Effector memory CD4-positive, alpha-beta T cell (primary cell): ENCODE measurements at regions not wholly inside any gene's neighbourhood (a gene's known extent, or its start where the extent isn't known, plus 50 kb on each side); places are given as distances from the start of the nearest gene placed in this dataset.
"Not testable (repeated sequence)": the region's sequence is repeated elsewhere in the genome, so short reads cannot be mapped to it uniquely, and the experiment has no call there.

ENCODE experiments used
- DNase-seq, 3 donors: peaks; one replicate each; pipeline ENCODE4 v3.0.0-alpha.2; 2020
- H3K27ac ChIP-seq: 2 replicates; pipeline ENCODE4 v1.7.0; 2013; ENCODE audit warnings: mild to moderate bottlenecking, low read length, moderate library complexity; ENCODE audit not compliant: insufficient read depth, poor library complexity, severe bottlenecking
- H3K27me3 ChIP-seq: replicated peaks from 2 replicates; pipeline ENCODE4 v1.7.0; 2013; ENCODE audit warnings: mild to moderate bottlenecking, low read length; ENCODE audit not compliant: insufficient read depth, control insufficient read depth, poor library complexity, severe bottlenecking
- H3K36me3 ChIP-seq: 2 replicates; pipeline ENCODE4 v1.7.0; 2013; ENCODE audit warnings: mild to moderate bottlenecking, low read length, moderate library complexity; ENCODE audit not compliant: control insufficient read depth, insufficient read depth
- H3K4me1 ChIP-seq: 2 replicates; pipeline ENCODE4 v1.7.0; 2013; ENCODE audit warnings: low read length, mild to moderate bottlenecking; ENCODE audit not compliant: control insufficient read depth, insufficient read depth, poor library complexity, severe bottlenecking
- H3K4me3 ChIP-seq: 2 replicates; pipeline ENCODE4 v1.7.0; 2013; ENCODE audit warnings: low read length, low read depth, mild to moderate bottlenecking; ENCODE audit not compliant: insufficient read depth, poor library complexity, severe bottlenecking
- H3K9me3 ChIP-seq: 2 replicates; pipeline ENCODE4 v1.7.0; 2013; ENCODE audit warnings: mild to moderate bottlenecking, low read length, moderate library complexity; ENCODE audit not compliant: control insufficient read depth

- H3K9me3 ChIP-seq, H3K27ac ChIP-seq: not testable (repeated sequence)
Observed at GRCh38 chr4:17436047-17436749, 75.7 kb downstream of the QDPR start.

GRCh38 chr4:17433827-17434226, 78.1 kb downstream of the QDPR start:
- Histone ChIP-seq H3K4me1 (no peaks in the 10 kb centered on the region), H3K36me3 (no peaks in the 10 kb centered on the region), H3K4me3 (no peak overlapping the region), H3K27ac (no peak overlapping the region), H3K27me3 (no peaks in the 10 kb centered on the region), H3K9me3 (no peaks in the 10 kb centered on the region)
- no peak for DNase-seq

More at GRCh38 chr4:17436047-17436749, 75.7 kb downstream of the QDPR start:
- not testable (repeated sequence) for H3K36me3 ChIP-seq, H3K4me1 ChIP-seq, H3K27me3 ChIP-seq, H3K4me3 ChIP-seq, DNase-seq

DNA sequence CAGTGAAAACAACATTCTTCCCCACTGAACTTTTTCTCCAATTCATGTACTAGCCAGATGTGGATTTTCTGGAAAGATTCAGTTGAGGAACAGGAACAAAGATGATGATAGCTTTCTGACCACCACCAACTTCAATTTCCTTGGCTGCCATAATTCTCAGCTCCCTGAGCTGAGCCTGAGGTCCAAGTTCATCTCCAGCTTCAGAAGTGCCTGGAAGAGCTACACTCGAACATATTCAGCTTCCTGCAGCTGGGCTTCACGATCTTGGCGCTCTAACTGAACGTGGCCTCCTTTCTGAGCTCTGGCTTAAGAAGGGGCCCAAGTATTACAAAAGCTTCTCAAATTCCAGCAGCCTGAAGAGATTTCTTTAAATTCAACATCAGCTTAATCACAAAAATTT, 83.9 kb downstream of the QDPR start:
- H3K27ac ChIP-seq = no peak overlapping the region
- DNase-seq = no peak
- no peaks in the 10 kb centered on the region for H3K27me3 ChIP-seq
- no peaks in the 10 kb centered on the region for H3K4me1 ChIP-seq
- no peaks in the 10 kb centered on the region for H3K36me3 ChIP-seq
- no peaks in the 10 kb centered on the region for H3K9me3 ChIP-seq
- H3K4me3 ChIP-seq = no peak overlapping the region

- H3K27ac ChIP-seq = no peak overlapping the region
- H3K36me3 ChIP-seq = no peaks in the 10 kb centered on the region
- no peaks in the 10 kb centered on the region for H3K9me3 ChIP-seq
- H3K4me1 ChIP-seq = no peaks in the 10 kb centered on the region
- no peak for DNase-seq
- H3K27me3 ChIP-seq = no peaks in the 10 kb centered on the region
- no peak overlapping the region for H3K4me3 ChIP-seq
Observed at GRCh38 chr4:17426222-17426621, 85.7 kb downstream of the QDPR start.

GRCh38 chr4:17418010-17418409, 93.9 kb downstream of the QDPR start:
- Histone ChIP-seq H3K27me3 (no peaks in the 10 kb centered on the region), H3K27ac (no peak overlapping the region), H3K36me3 (no peaks in the 10 kb centered on the region), H3K4me3 (no peak overlapping the region), H3K4me1 (no peaks in the 10 kb centered on the region), H3K9me3 (no peaks in the 10 kb centered on the region)
- no peak for DNase-seq

DNA sequence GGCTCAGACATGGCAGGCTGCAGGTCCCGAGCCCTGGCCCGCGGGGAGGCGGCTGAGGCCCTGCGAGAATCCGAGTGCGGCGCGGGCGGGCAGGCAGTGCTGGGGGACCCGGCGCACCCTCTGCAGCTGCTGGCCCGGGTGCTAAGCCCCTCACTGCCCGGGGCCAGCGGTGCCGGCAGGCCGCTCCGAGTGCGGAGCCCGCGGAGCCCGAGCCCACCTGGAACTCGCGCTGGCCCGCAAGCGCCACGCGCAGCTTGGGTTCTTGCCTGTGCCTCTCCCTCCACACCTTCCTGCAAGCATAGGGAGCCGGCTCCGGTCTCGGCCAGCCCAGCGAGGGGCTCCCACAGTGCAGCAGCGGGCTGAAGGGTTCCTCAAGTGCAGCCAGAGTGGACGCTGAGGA, 97.5 kb downstream of the QDPR start:
- no peak for DNase-seq
- no peaks in the 10 kb centered on the region for H3K36me3 ChIP-seq
- no peak overlapping the region for H3K27ac ChIP-seq
- no peaks in the 10 kb centered on the region for H3K4me1 ChIP-seq
- no peaks in the 10 kb centered on the region for H3K27me3 ChIP-seq
- no peaks in the 10 kb centered on the region for H3K9me3 ChIP-seq
- no peak overlapping the region for H3K4me3 ChIP-seq

DNA sequence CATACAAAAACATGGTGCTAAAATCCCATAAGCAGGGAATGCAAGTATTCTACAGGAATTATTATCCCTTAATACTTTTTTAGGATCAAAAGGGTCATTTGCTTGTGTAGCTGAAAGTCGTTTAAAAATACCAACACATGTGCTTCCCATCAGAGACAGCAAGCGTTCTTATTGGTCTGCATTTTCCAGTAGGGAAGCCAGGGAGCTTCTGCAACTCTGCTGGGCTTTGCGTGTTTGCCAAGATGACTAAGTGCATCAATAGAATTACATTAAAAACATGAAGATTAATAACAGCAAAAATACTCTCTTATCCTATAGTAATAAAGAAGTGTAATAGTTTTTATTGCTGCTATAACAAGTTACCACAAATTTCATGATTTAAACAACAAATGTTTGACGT, 111.2 kb downstream of the QDPR start:
- no peaks in the 10 kb centered on the region for H3K9me3 ChIP-seq
- H3K27me3 ChIP-seq = no peaks in the 10 kb centered on the region
- DNase-seq = no peak
- no peak overlapping the region for H3K27ac ChIP-seq
- no peak overlapping the region for H3K4me3 ChIP-seq
- H3K4me1 ChIP-seq = no peaks in the 10 kb centered on the region
- H3K36me3 ChIP-seq = no peaks in the 10 kb centered on the region

GRCh38 chr4:17398805-17399204, 113.1 kb downstream of the QDPR start:
- H3K9me3 ChIP-seq = no peaks in the 10 kb centered on the region
- no peak overlapping the region for H3K27ac ChIP-seq
- H3K4me3 ChIP-seq = no peak overlapping the region
- DNase-seq = no peak
- H3K36me3 ChIP-seq = no peaks in the 10 kb centered on the region
- no peaks in the 10 kb centered on the region for H3K4me1 ChIP-seq
- H3K27me3 ChIP-seq = no peaks in the 10 kb centered on the region

- H3K4me1 ChIP-seq = no peaks in the 10 kb centered on the region
- no peaks in the 10 kb centered on the region for H3K9me3 ChIP-seq
- H3K27ac ChIP-seq = no peak overlapping the region
- H3K27me3 ChIP-seq = no peaks in the 10 kb centered on the region
- H3K4me3 ChIP-seq = no peak overlapping the region
- no peaks in the 10 kb centered on the region for H3K36me3 ChIP-seq
- no peak for DNase-seq
Observed at GRCh38 chr4:17398035-17398434, 113.9 kb downstream of the QDPR start.

DNA sequence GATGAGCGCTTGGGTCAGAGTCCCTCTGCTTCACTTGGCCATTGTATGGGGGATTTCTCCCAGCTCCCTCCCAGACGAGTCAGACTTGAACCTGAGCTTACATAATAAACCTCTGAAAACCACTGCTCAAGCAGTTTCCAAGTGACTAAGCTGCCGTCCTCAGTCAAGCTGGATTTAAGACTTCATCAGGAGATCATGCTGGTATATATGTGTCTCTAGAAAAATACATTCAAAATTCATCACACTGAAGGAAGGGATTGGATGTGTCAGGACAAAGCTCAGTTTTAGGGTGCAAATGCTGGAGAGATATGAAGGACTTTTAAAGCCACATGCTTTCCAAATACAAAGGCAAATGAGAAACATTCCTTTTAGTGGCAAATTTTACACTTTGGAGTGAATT, 114.3 kb downstream of the QDPR start:
- Histone ChIP-seq H3K4me1 (no peaks in the 10 kb centered on the region), H3K27me3 (no peaks in the 10 kb centered on the region), H3K4me3 (no peak overlapping the region), H3K36me3 (no peaks in the 10 kb centered on the region), H3K9me3 (no peaks in the 10 kb centered on the region), H3K27ac (no peak overlapping the region)
- DNase-seq = no peak
